Skin epidermis (tissue), 12 donors: ENCODE measurements at regions not wholly inside any gene's neighbourhood (a gene's known extent, or its start where the extent isn't known, plus 50 kb on each side); places are given as distances from the start of the nearest gene placed in this dataset.
"Not testable (repeated sequence)": the region's sequence is repeated elsewhere in the genome, so short reads cannot be mapped to it uniquely, and the experiment has no call there.

Experiments used
- H3K27ac ChIP-seq, 21 experiments: fragments of 200-600 bp; sonication (generic) in 11 of 21; one replicate each; pipeline ENCODE4 v1.5.0; 2020; ENCODE audit warnings: mild to moderate bottlenecking in 3 of 21, inconsistent platforms in 2 of 21, moderate library complexity in 2 of 21
- H3K4me3 ChIP-seq, 7 experiments: fragments of 200-600 bp; sonication (generic) in 2 of 7; one replicate each; pipeline ENCODE4 v1.5.0; 2020; ENCODE audit warnings: inconsistent platforms in 2 of 7, mild to moderate bottlenecking in 2 of 7, moderate library complexity in 1 of 7

GRCh38 chr21:33997436-33997835, 75.9 kb upstream of the MRPS6 start:
- H3K27ac ChIP-seq, result no peak overlapping the region
- no peak overlapping the region for H3K4me3 ChIP-seq

- Histone ChIP-seq H3K27ac (peak overlapping the region in 1 of 21 experiments; percentile 45), H3K4me3 (no peak overlapping the region)
These were observed 78.8 kb upstream of the ATP5PO start for GRCh38 chr21:33994373-33994772.

DNA sequence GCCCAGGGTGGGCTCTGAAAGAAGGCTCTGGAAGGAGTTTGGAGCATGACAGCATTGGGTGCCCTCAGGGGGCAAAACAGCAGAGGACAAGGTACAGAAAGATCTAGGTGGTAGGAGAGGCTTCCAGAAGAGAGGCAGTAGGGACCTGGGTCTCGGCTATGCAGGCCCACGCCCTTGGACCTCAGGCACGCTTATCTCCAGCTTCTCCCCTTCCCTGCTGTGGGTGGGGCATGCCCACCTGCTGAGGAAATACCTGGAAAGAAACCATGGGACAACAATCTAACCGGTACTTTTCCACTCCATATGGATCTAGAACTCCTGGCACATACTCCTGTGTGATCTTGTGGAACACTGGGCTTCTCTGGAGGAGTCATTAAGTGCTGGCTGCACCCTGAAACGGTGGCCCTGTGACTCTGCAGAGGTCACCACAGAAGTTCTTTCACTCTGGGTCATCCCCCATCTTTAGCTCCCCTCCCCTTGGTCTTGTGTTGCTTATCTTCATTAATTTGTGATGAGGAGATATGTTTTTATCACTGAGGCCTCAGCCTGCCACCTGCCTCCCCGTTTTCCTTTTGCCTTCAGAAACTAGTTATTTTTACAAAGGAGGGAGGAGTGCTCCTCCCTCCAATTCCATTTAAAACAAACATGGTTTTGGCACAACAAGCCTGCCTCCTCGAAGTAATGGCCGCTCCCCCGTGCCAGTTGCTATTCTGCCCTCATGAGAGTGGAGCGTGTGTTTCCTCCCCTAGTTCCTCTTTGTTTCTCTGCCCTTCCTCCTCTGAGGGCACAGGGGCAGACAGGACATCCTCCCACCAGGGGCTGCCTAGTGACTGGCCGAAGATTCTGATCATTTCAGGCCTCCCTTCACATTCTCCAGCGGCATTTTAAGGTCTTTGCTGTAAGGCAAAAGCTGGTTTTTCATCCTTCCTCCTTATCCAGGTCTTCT, 78.0 kb upstream of the ATP5PO start:
- Histone ChIP-seq H3K4me3 (no peak overlapping the region), H3K27ac (peak overlapping the region in 2 of 21 experiments; percentile 28 to 45)

DNA sequence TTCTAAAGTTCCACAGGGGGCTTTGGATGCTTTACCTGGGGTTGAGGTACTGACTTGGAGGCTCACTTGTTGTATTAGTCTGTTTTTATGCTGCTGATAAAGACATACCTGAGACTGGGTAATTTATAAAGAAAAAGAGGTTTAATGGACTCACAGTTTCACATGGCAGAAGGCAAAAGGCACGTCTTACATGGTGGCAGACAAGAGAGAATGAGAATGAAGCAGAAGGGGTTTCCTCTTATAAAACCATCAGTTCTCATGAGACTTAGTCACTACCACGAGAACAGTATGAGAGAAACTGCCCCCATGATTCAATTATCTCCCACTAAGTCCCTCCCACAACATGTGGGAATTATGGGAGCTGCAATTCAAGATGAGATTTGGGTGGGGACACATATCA, 76.8 kb upstream of the ATP5PO start:
- H3K4me3 ChIP-seq, H3K27ac ChIP-seq: not testable (repeated sequence)

DNA sequence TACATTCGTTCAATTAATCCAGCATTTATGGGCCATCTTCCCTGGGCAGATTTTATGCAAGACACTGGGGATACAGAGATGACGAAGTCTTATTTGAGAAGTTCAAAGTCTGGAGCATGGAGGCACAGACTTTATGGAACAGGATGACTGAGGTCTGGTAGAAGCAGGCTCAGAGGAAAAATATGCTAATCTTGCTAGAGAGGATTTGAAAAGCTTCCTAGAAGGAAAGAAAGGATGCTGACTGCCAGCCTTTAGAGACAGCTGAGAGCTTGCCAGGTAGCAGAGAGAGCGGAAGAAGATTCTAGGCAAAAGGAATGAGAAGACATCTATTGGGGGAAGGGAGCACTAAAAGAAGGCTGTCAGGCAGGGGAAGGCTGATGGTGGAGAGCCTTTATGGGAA, 75.5 kb upstream of the ATP5PO start:
- Histone ChIP-seq H3K27ac (no peak overlapping the region), H3K4me3 (no peak overlapping the region)

DNA sequence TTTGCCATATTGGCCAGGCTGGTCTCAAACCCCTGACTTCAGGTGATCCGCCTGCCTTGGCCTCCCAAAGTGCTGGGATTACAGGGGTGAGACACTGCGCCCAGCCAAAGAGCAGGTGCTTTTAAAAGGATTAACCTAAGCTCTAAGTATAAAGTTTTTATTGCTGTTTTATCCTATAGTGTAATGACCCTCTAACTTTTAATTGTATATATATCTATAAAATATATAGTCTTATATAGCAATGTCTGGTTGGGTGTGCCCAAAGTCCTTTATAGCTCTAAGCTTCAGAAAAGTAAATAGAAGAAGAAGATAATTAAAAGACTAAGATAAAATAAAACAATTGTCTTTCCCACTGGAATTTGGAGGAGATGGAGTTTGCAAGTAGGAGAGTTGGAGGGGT, 73.8 kb upstream of the ATP5PO start:
- Histone ChIP-seq H3K27ac (no peak overlapping the region), H3K4me3 (no peak overlapping the region)

DNA sequence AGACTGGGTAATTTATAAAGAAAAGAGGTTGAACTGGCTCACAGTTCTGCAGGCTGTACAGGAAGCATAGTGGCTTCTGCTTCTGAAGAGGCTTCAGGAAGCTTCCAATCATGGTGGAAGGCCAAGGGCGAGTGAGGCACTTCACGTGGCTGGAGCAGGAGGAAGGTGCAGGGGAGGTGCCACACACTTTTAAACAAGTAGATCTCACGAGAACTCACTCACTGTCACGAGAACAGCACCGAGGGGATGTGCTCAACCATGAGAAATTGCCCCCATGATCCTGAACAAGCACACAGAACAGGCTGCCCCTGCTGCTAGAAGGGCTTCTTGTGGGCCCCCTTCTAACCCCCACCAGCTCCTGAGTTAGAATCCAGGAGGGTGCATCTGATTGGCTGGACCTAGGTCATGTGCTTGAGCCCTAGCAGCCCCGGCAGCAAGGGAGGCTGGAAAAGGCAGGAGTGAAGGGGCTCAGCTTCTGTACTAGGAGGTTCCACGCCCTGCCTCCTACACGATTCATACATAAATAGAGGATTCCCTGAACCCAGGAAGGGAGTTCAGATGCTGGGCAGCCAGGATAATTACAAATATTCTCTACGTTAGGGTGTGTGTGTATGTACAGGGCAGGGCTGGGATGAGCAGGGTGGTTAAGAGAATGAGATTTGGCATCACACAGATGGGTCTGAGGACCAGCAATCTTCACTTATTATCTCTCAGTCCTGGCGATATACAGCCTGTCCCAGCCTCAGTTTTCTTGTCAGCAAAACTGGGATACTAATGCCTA, 72.8 kb upstream of the ATP5PO start:
- Histone ChIP-seq H3K27ac (no peak overlapping the region), H3K4me3 (no peak overlapping the region)

DNA sequence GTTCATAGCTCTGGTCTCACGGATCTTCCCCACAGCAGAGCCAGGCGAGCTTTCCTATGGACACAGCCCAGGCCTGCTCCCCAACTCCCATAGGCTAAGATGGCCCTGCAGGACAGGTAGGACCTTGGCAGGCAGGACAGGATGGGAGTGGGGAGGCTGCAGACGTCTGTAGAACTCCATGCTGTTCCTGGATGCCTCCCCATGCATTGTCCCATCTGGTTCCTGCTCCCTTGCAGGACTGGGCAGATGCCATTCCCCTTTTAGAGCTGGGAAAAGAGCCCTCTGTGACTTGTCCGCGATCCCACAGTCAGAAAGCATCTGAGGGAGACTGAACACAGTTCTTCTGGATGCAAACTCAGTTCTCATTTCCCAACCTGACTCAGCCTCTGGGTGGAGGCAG, 71.9 kb upstream of the ATP5PO start:
- no peak overlapping the region for H3K4me3 ChIP-seq

GRCh38 chr21:33985117-33986050, 69.8 kb upstream of the ATP5PO start:
- Histone ChIP-seq H3K4me3 (no peak overlapping the region), H3K27ac (no peak overlapping the region)

More for the DNA sequence above, 71.9 kb upstream of the ATP5PO start:
- no peak overlapping the region for H3K27ac ChIP-seq

DNA sequence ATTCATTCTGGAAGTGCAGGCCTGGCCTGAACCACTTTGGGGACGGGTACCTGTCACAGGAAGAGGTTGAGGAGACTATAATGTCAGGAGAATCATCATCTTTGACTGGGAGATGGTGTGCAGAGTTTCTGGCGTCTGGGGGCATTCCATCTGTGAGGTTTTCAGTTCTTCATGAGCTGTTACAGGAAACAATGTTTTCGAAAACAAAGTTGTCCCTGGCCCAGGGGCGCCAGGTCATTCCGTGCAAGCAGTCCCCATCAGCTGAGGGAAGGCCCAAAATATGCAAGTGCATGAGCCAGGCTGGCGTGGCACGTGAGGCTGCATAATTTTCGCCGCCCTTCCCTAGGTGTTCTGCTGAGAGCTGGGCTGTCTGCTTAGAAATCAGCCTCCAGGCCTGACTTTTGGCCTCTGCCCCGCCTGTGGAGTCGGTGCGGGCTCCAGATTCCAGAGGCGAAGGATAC, 68.4 kb upstream of the ATP5PO start:
- Histone ChIP-seq H3K4me3 (no peak overlapping the region), H3K27ac (no peak overlapping the region)

- Histone ChIP-seq H3K4me3 (no peak overlapping the region), H3K27ac (no peak overlapping the region)
These were observed 65.9 kb upstream of the ATP5PO start for GRCh38 chr21:33981391-33982101.

DNA sequence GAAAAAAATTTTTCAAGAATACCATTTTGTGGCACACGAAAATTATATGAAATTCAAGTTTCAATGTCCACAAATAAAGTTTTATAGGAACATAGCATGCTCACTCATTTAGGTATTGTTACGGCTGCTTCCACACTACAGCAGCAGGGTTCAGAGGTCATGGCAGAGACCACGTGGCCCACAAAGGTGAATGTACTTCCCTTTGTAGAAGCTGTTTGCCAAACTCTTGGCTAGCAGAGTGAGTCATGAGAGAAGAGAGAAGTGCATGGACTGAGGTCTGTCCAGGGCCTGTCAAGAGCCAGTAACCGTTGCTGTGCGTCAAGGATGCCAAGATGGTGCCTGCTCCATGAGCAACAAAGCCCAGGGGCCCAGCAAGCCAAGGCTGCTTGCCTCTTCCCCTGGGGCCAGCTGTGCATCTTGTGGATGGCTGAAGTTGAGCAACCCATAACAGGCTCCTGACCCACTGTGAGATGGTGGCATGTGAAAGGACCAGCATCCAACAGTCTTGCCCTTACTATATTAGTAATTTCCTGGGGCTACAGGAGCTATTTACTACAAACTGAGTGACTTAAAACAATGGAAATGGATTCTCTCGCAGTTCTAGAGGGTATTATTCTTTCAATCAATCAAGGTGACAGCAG, 64.8 kb upstream of the ATP5PO start:
- H3K4me3 ChIP-seq, result no peak overlapping the region
- H3K27ac ChIP-seq, result no peak overlapping the region

DNA sequence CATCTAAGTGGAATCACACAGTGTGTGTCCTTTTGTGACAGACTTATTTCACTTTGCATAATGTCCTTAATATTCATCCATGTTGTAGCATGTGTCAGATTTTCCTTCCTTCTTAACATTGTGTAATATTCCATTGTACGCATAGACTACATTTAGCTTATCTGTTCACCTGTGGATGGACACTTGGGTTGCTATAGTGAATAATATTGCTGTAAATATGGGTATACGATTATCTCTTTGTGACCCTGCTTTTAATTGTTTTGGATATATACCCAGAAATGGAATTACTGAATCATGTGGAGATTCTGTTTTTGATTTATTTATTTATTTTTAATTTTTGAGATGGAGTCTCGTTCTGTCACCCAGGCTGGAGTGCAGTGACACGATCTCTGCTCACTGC, 63.0 kb upstream of the ATP5PO start:
- no peak overlapping the region for H3K27ac ChIP-seq
- no peak overlapping the region for H3K4me3 ChIP-seq

DNA sequence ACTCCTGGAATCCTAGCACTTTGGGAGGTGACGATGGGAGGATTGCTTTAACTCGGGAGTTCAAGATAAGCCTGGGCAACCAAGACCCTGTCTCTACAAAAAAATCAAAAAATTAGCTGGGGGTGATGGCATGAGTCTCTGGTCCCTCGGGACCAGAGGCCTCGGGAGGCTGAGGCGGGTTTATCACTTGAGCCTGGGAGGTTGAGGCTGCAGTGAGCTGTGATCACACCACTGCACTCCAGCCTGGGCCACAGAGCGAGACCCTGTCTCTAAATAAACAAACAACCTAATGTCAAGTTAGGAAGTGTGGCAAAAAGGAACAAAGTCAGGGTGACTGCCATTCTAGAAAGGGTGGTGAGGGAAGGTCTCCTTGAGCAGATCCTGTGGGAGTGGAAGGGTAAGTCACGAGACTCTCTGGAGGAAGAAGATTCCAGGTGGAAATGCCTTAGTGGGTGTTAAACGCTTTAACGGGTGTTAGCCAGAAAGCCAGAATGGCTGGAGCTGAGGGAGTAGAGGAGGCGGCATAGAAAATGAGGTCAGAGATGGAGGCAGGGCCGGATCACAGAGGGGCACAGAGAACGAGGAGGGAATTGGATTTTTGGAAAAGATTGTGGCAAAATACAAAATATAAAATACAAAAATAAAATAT, 62.2 kb upstream of the ATP5PO start:
- Histone ChIP-seq H3K27ac (peak overlapping the region in 6 of 21 experiments; percentile 14 to 95 (median 84)), H3K4me3 (no peak overlapping the region)

GRCh38 chr21:33977017-33977720, 61.6 kb upstream of the ATP5PO start:
- Histone ChIP-seq H3K4me3 (no peak overlapping the region), H3K27ac (peak overlapping the region in 16 of 21 experiments; percentile 14 to 95 (median 76))

- Histone ChIP-seq H3K27ac (peak overlapping the region; percentile 14 to 95 (median 74)), H3K4me3 (no peak overlapping the region)
These were observed 60.7 kb upstream of the ATP5PO start for GRCh38 chr21:33976082-33977016.
